Prostate gland (tissue), 2 donors: ENCODE measurements at regions not wholly inside any gene's neighbourhood (a gene's known extent, or its start where the extent isn't known, plus 50 kb on each side); places are given as distances from the start of the nearest gene placed in this dataset.

Experiments used
- CTCF ChIP-seq, 4 experiments: fragments of 200-600 bp in 2 of 4; fragments of 450-650 bp in 2 of 4; sonication (generic) in 2 of 4; IDR thresholded peaks; 1 replicate in 3 of 4; 2 replicates in 1 of 4; pipeline ENCODE4 v1.5.1; 2016 to 2019; ENCODE audit warnings: antibody characterized with exemption in 4 of 4, mild to moderate bottlenecking in 2 of 4, moderate library complexity in 2 of 4
- POLR2A ChIP-seq: fragments of 450-650 bp; IDR thresholded peaks from one replicate; pipeline ENCODE4 v1.6.1; 2016; ENCODE audit warnings: antibody characterized with exemption, mild to moderate bottlenecking

DNA sequence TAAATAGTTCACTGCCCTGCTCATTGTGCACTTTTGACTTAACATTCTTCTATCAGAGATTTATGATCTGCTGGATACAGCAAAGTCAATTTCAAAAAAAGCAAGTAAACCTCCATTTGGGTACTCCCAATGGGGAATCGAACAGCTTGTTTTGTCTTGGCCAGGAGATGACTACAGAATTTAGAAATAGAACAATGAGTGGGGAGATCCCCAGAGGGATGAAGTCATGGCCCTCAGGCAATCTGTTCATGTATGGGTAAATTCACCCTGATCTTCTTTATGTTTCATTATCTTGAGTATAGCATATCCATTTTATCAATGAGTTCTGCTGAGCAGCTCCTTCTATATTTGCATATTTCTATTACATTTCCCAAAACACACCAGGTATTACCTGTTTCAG is 1681.9 kb downstream of the HACE1 start:
- TF ChIP-seq POLR2A (no peak), CTCF (IDR thresholded peaks at IDR 0.05) (no peak)
